H1 (cell line): ENCODE measurements at regions not wholly inside any gene's neighbourhood (a gene's known extent, or its start where the extent isn't known, plus 50 kb on each side); places are given as distances from the start of the nearest gene placed in this dataset.

ENCODE experiments used
- CTCF ChIA-PET: fragments of 300-600 bp; sonication (Branson Sonifier 250); formaldehyde crosslinking; loops from one replicate; lab custom pipeline; 2021; ENCODE audit not compliant: partially characterized antibody; lab: Charles Lee
- POLR2A ChIA-PET: fragments of 300-600 bp; sonication (Branson Sonifier 250); formaldehyde crosslinking; loops from one replicate; lab custom pipeline; 2021; ENCODE audit warnings: inconsistent platforms; ENCODE audit not compliant: partially characterized antibody; lab: Charles Lee
- DNase-seq, 2 experiments: peaks; one replicate each; pipeline versions ENCODE4 v3.0.0 to v3.0.0-alpha.2; 2010 to 2022; ENCODE audit warnings: low spot score in 2 of 2, low read depth in 1 of 2, mixed read lengths in 1 of 2
- FAIRE-seq: peaks from 2 replicates; lab custom pipeline; 2011; peaks lifted over from hg19 to GRCh38; lab: Jason Lieb, UNC
- H2AFZ ChIP-seq: 2 replicates; pipeline ENCODE4 v1.8.1; 2012; ENCODE audit warnings: low read length, inconsistent platforms
- H2AK5ac ChIP-seq: 2 replicates; pipeline ENCODE4 v1.6.1; 2013; ENCODE audit warnings: low read depth, low read length
- H2BK120ac ChIP-seq: replicated peaks from 2 replicates; pipeline ENCODE3; 2013; ENCODE audit warnings: low read depth, low read length, inconsistent platforms
- H2BK12ac ChIP-seq: 2 replicates; pipeline ENCODE4 v1.6.1; 2013; ENCODE audit warnings: low read depth, low read length
- H2BK15ac ChIP-seq: 2 replicates; pipeline ENCODE4 v1.6.1; 2013; ENCODE audit warnings: low read length
- H2BK20ac ChIP-seq: 2 replicates; pipeline ENCODE4 v1.6.1; 2013; ENCODE audit warnings: low read length
- H2BK5ac ChIP-seq: 2 replicates; pipeline ENCODE4 v1.6.1; 2013; ENCODE audit warnings: low read depth, low read length
- H3K14ac ChIP-seq: 2 replicates; pipeline ENCODE4 v1.6.1; 2013; ENCODE audit warnings: inconsistent platforms; ENCODE audit not compliant: insufficient read length
- H3K18ac ChIP-seq: 2 replicates; pipeline ENCODE4 v1.6.1; 2013; ENCODE audit warnings: low read length; ENCODE audit errors: extremely low read depth
- H3K23ac ChIP-seq: 2 replicates; pipeline ENCODE4 v1.6.1; 2013; ENCODE audit warnings: inconsistent platforms; ENCODE audit not compliant: insufficient read length
- H3K23me2 ChIP-seq: 2 replicates; pipeline ENCODE4 v1.6.1; 2013; ENCODE audit warnings: low read depth, low read length
- H3K27ac ChIP-seq: 2 replicates; pipeline ENCODE4 v1.6.1; 2011; ENCODE audit warnings: low read depth, low read length, inconsistent platforms
- H3K27me3 ChIP-seq, 4 experiments: replicated peaks in 1 of 4; 1 replicate in 1 of 4; 2 replicates in 3 of 4; pipeline versions ENCODE4 v1.6.1 to v1.8.1; 2011 to 2013; ENCODE audit warnings: low read length in 3 of 4, mild to moderate bottlenecking in 3 of 4, inconsistent platforms in 2 of 4, mixed read lengths in 2 of 4, moderate library complexity in 1 of 4; ENCODE audit not compliant: control insufficient read depth in 3 of 4, insufficient read depth in 3 of 4; ENCODE audit errors: extremely low read depth in 1 of 4
- H3K36me3 ChIP-seq, 4 experiments: 2 replicates each; pipeline versions ENCODE4 v1.6.1 to v1.8.1; 2011 to 2013; ENCODE audit warnings: mild to moderate bottlenecking in 4 of 4, low read length in 3 of 4, moderate library complexity in 2 of 4, control low read depth in 1 of 4, inconsistent platforms in 1 of 4; ENCODE audit not compliant: insufficient read depth in 4 of 4, control insufficient read depth in 2 of 4
- H3K4ac ChIP-seq: replicated peaks from 2 replicates; pipeline ENCODE3; 2013; ENCODE audit warnings: low read length, low read depth, mixed read lengths, inconsistent platforms; ENCODE audit not compliant: insufficient read length
- H3K4me1 ChIP-seq, 4 experiments: replicated peaks in 1 of 4; 1 replicate in 1 of 4; 2 replicates in 3 of 4; pipeline versions ENCODE4 v1.6.1 to v1.8.1; 2011 to 2013; ENCODE audit warnings: low read length in 3 of 4, inconsistent platforms in 2 of 4, mixed read lengths in 1 of 4; ENCODE audit not compliant: insufficient read depth in 4 of 4, control insufficient read depth in 3 of 4
- H3K4me2 ChIP-seq, 2 experiments: 2 replicates each; pipeline versions ENCODE4 v1.6.1 to v1.8.1; 2011 to 2013; ENCODE audit warnings: low read depth in 2 of 2, low read length in 2 of 2, control low read depth in 1 of 2, inconsistent platforms in 1 of 2, mild to moderate bottlenecking in 1 of 2; ENCODE audit not compliant: insufficient read depth in 1 of 2
- H3K4me3 ChIP-seq, 4 experiments: fragments of 200-600, 300-600 bp in 1 of 4; sonication (generic), shearing (Covaris generic), sonication (Bioruptor Twin) in 1 of 4; 2 replicates each; pipeline versions ENCODE4 v1.5.1 to v1.8.1; 2011 to 2016; ENCODE audit warnings: low read length in 4 of 4, low read depth in 3 of 4, control low read depth in 2 of 4, inconsistent platforms in 2 of 4, mild to moderate bottlenecking in 2 of 4, mixed read lengths in 1 of 4, moderate library complexity in 1 of 4; ENCODE audit not compliant: insufficient read depth in 2 of 4; ENCODE audit errors: extremely low read depth in 1 of 4
- H3K56ac ChIP-seq: replicated peaks from 2 replicates; pipeline ENCODE3; 2013; ENCODE audit warnings: low read depth, mild to moderate bottlenecking, mixed read lengths, low read length, inconsistent platforms; ENCODE audit not compliant: insufficient read length
- H3K79me1 ChIP-seq: 2 replicates; pipeline ENCODE4 v1.6.1; 2013; ENCODE audit warnings: low read depth, low read length, control low read depth
- H3K79me2 ChIP-seq, 2 experiments: 2 replicates each; pipeline versions ENCODE4 v1.6.1 to v1.8.1; 2012 to 2013; ENCODE audit warnings: low read length in 2 of 2, mild to moderate bottlenecking in 2 of 2, inconsistent platforms in 1 of 2; ENCODE audit not compliant: insufficient read depth in 2 of 2, control insufficient read depth in 1 of 2
- H3K9ac ChIP-seq, 4 experiments: replicated peaks in 1 of 4; 1 replicate in 1 of 4; 2 replicates in 3 of 4; pipeline versions ENCODE4 v1.6.1 to v1.8.1; 2011 to 2013; ENCODE audit warnings: low read depth in 3 of 4, low read length in 3 of 4, control low read depth in 2 of 4, mild to moderate bottlenecking in 2 of 4, moderate library complexity in 2 of 4, inconsistent platforms in 1 of 4; ENCODE audit errors: extremely low read depth in 1 of 4
- H3K9me3 ChIP-seq, 2 experiments: 2 replicates each; pipeline versions ENCODE4 v1.6.1 to v1.8.1; 2012 to 2013; ENCODE audit warnings: mild to moderate bottlenecking in 2 of 2, moderate library complexity in 2 of 2, control low read depth in 1 of 2, inconsistent platforms in 1 of 2, low read depth in 1 of 2, low read length in 1 of 2, mixed read lengths in 1 of 2; ENCODE audit not compliant: insufficient read depth in 2 of 2
- H4K20me1 ChIP-seq, 2 experiments: replicated peaks in 1 of 2; 2 replicates each; pipeline versions ENCODE3 to v1.8.1; 2011 to 2013; ENCODE audit warnings: inconsistent platforms in 2 of 2, low read length in 2 of 2, mild to moderate bottlenecking in 1 of 2; ENCODE audit not compliant: insufficient read depth in 2 of 2, control insufficient read depth in 1 of 2
- H4K5ac ChIP-seq: 2 replicates; pipeline ENCODE4 v1.6.1; 2013; ENCODE audit warnings: low read length, low read depth, mixed read lengths, inconsistent platforms; ENCODE audit not compliant: insufficient read length
- H4K8ac ChIP-seq: 2 replicates; pipeline ENCODE4 v1.8.0; 2013; ENCODE audit warnings: mild to moderate bottlenecking, moderate library complexity, low read length, inconsistent platforms; ENCODE audit not compliant: insufficient read depth; ENCODE audit errors: extremely low read depth
- H4K91ac ChIP-seq: replicated peaks from 2 replicates; pipeline ENCODE3; 2013; ENCODE audit warnings: low read length, mixed read lengths, inconsistent platforms; ENCODE audit not compliant: insufficient read length
- RFX5 ChIP-seq: IDR thresholded peaks from 2 replicates; pipeline ENCODE4 v1.6.1; 2011; ENCODE audit warnings: low read depth, low read length, improper control_type of control experiment, borderline replicate concordance
- SIX5 ChIP-seq: IDR thresholded peaks from 2 replicates; pipeline ENCODE4 v1.6.1; 2011; ENCODE audit warnings: mild to moderate bottlenecking, low read depth, low read length
- TBP ChIP-seq: IDR thresholded peaks from 2 replicates; pipeline ENCODE4 v1.6.1; 2011; ENCODE audit warnings: low read depth, low read length, improper control_type of control experiment
- YY1 ChIP-seq: IDR thresholded peaks from 2 replicates; pipeline ENCODE4 v1.6.1; 2011; ENCODE audit warnings: low read depth, mild to moderate bottlenecking, low read length
- WGBS, 2 experiments: shearing (Covaris generic) in 1 of 2; methylation state at CpG; one replicate each; pipeline versions ENCODE4 v1.1.6 to v1.1.7; 2013 to 2015; ENCODE audit warnings: low lambda C conversion rate in 2 of 2, mixed read lengths in 2 of 2, inconsistent platforms in 1 of 2, low coverage in 1 of 2, missing lambda C conversion rate in 1 of 2; ENCODE audit not compliant: insufficient replicate concordance in 2 of 2, insufficient coverage in 1 of 2, insufficient read length in 1 of 2; ENCODE audit errors: extremely low coverage in 1 of 2, missing lambda C conversion rate in 1 of 2; 5-methylcytosine and 5-hydroxymethylcytosine counted together

GRCh38 chr5:167485061-167485774 is 806.2 kb upstream of the WWC1 start:
- H3K79me1 ChIP-seq, result no peaks in the 10 kb centered on the region
- H4K91ac ChIP-seq, result no peak overlapping the region
- H3K18ac ChIP-seq, result no peak overlapping the region
- TF ChIP-seq RFX5 (no peak), YY1 (no peak), TBP (no peak), SIX5 (no peak)
- no peaks in the 10 kb centered on the region for H3K4me1 ChIP-seq
- H3K79me2 ChIP-seq, result no peaks in the 10 kb centered on the region
- H3K23ac ChIP-seq, result no peak overlapping the region
- DNase-seq (no peak), FAIRE-seq (no peak)
- no peaks in the 10 kb centered on the region for H3K9me3 ChIP-seq
- no peak overlapping the region for H3K14ac ChIP-seq
- ChIA-PET POLR2A (interaction anchor here (0.7 kb wide), 1 partner anchor 70 kb away, joined by 3 read pairs; no protein-coding TSS in a partner anchor), CTCF (no interaction called here)
- H3K4ac ChIP-seq, result no peak overlapping the region
- no peaks in the 10 kb centered on the region for H3K27me3 ChIP-seq
- WGBS, 2 experiments, result 86% methylated on average over 8 of the region's 8 CpGs; no CpG with 5 or more reads in 1 of the 2 experiments
- no peak overlapping the region for H3K56ac ChIP-seq
- H2AFZ ChIP-seq, result no peak overlapping the region
- no peak overlapping the region for H4K8ac ChIP-seq
- H2BK5ac ChIP-seq, result no peak overlapping the region
- no peak overlapping the region for H2BK12ac ChIP-seq
- no peaks in the 10 kb centered on the region for H3K23me2 ChIP-seq
- no peak overlapping the region for H3K4me2 ChIP-seq
- H3K4me3 ChIP-seq, result no peak overlapping the region
- H2AK5ac ChIP-seq, result no peak overlapping the region
- H2BK120ac ChIP-seq, result no peak overlapping the region
- no peak overlapping the region for H2BK20ac ChIP-seq
- H3K36me3 ChIP-seq, result no peaks in the 10 kb centered on the region
- H2BK15ac ChIP-seq, result no peak overlapping the region
- H4K20me1 ChIP-seq, result no peaks in the 10 kb centered on the region
- H3K9ac ChIP-seq, result no peak overlapping the region
- H4K5ac ChIP-seq, result no peak overlapping the region
- no peak overlapping the region for H3K27ac ChIP-seq
